Medulla oblongata (tissue), 1 donor: ENCODE measurements at regions not wholly inside any gene's neighbourhood (a gene's known extent, or its start where the extent isn't known, plus 50 kb on each side); places are given as distances from the start of the nearest gene placed in this dataset.
"Not testable (repeated sequence)": the region's sequence is repeated elsewhere in the genome, so short reads cannot be mapped to it uniquely, and the experiment has no call there.

Source experiments
- DNase-seq: peaks from one replicate; pipeline ENCODE4 v3.0.0-alpha.2; 2015; ENCODE audit errors: extremely low spot score

- not testable (repeated sequence) for DNase-seq
Measured at GRCh38 chr2:90292451-90292850, 1601.0 kb downstream of the RPIA start.

- not testable (repeated sequence) for DNase-seq
Measured at GRCh38 chr2:90293224-90293623, 1601.8 kb downstream of the RPIA start.

- DNase-seq = not testable (repeated sequence)
Measured at GRCh38 chr2:90293806-90294205, 1602.3 kb downstream of the RPIA start.

DNA sequence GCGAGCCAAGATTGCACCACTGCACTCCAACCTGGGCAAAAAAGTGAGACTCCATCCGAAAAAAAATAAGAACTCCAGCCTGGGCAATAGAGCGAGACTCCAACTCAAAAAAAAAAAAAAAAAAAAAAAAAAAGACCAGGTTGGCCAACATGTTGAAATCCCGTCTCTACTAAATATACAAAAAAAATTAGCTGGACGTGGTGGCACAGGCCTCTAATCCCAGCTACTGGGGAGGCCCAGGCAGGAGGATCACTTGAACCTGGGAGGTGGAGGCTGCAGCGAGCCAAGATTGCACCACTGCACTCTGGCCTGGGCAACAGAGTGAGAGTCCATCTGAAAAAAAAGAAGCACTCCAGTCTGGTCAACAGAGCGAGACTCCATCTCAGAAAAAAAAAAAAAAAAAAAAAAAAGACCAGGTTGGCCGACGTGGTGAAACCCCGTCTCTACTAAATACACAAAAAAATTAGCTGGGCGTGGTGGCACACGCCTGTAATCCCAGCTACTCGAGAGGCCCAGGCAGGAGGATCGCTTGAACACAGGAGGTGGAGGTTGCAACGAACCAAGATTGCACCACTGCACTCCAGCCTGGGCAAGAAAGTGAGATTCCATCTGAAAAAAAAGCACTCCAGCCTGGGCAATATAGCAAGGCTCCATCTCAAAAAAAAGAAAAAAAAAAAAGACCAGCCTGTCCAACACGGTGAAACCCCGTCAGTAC is 1603.7 kb downstream of the RPIA start:
- not testable (repeated sequence) for DNase-seq

DNA sequence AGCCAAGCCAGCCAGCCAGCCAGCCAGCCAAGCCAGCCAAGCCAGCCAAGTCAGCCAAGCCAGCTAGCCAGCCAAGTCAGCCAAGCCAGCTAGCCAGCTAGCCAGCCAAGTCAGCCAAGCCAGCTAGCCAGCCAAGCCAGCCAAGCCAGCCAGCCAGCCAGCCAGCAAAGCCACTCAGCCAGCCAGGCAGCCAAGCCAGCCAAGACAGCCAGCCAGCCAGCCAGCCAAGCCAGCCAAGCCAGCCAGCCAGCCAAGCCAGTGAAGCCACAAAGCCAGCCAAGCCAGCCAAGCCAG is 1605.0 kb downstream of the RPIA start:
- DNase-seq = not testable (repeated sequence)

DNA sequence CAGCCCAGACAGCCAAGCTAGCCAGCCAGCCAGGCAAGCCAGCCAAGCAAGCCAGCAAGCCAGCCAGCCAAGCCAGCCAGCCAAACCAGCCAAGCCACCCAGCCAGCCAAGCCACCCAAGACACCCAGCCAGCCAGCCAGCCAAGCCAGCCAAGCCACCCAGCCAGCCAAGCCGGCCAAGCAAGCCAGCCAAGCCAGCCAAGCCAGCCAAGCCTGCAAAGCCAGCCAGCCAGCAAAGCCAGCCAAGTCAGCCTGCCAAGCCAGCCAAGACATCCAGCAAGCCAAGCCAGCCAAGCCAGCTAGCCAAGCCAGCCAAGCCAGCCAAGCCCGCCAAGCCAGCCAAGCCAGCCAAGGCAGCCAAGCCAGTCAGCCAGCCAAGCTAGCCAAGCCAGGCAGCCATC is 1606.2 kb downstream of the RPIA start:
- DNase-seq = not testable (repeated sequence)

DNA sequence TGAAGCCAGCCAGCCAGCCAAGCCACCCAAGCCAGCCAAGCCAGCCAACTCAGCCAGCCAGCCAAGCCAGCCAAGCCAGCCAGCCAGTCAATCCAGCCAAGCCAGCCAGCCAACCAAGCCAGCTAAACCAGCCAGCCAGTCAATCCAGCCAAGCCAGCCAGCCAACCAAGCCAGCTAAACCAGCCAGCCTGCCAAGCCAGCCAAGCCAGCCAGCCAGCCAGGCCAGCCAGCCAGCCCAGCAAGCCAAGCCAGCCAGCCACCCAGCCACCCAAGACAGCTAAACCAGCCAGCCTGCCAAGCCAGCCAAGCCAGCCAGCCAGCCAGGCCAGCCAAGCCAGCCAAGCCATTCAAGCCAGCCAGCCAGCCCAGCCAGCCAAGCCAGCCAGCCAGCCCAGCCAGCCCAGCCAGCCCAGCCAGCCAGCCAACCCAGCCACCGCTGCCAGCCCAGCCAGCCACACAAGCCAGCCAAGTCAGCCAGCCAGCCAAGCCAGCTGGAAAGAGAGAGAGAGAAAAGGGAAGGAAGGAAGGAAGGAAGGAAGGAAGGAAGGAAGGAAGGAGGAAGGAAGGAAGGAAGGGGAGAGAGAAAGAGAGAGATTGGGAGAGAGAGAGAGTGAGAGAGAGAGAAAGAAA is 1606.8 kb downstream of the RPIA start:
- DNase-seq = not testable (repeated sequence)

GRCh38 chr2:90298983-90299382 is 1607.5 kb downstream of the RPIA start:
- not testable (repeated sequence) for DNase-seq

GRCh38 chr2:90322982-90323381 is 1631.5 kb downstream of the RPIA start:
- not testable (repeated sequence) for DNase-seq

DNA sequence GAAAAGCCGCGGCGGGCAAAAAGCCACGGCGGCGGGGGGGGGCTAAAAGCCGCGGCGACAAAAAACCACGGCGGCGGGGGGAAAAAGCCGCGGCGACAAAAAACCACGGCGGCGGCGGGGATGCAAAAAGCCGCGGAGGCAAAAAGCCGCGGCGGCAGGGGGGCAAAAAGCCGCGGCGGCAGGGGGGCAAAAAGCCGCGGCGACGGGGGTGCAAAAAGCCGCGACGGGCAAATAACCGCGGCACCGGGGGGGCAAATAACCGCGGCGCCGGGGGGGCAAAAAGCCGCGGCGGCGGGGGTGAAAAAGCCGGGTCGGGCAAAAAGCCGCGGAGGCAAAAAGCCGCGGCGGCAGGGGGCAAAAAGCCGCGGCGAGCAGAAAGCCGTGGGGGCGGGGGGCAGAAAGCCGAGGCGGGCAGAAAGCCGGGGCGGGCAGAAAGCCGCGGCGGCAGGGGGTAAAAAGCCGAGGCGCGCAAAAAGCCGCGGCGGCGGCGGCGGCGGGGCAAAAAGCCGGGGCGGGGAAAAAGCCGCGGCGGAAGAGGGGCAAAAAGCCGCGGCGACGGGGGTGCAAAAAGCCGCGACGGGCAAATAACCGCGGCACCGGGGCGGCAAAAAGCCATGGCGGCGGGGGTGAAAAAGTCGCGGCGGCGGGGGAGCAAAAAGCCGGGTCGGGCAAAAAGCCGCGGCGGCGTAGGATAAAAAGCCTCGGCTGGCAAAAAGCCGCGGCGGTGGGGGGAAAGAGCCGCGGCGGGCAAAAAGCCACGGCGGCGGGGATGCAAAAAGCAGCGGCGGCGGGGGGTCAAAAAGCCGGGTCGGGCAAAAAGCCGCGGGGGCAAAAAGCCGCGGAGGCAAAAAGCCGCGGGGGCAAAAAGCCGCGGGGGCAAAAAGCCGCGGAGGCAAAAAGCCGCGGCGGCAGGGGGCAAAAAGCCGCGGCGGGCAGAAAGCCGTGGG is 1632.4 kb downstream of the RPIA start:
- DNase-seq = not testable (repeated sequence)

DNA sequence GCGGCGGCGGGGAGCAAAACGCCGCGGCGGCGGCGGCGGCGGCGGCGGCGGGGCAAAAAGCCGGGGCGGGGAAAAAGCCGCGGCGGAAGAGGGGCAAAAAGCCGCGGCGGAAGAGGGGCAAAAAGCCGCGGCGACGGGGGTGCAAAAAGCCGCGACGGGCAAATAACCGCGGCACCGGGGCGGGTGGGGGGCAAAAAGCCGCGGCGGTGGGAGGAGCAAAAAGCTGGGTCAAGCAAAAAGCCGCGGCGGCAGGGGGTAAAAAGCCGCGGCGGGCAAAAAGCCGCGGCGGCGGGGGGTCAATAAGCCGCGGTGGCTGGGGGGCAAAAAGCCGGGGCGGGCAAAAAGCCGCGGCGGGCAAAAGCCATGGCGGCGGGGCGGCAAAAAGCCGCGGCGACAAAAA is 1633.2 kb downstream of the RPIA start:
- DNase-seq = not testable (repeated sequence)

GRCh38 chr2:90325796-90326353 is 1634.4 kb downstream of the RPIA start:
- not testable (repeated sequence) for DNase-seq

DNA sequence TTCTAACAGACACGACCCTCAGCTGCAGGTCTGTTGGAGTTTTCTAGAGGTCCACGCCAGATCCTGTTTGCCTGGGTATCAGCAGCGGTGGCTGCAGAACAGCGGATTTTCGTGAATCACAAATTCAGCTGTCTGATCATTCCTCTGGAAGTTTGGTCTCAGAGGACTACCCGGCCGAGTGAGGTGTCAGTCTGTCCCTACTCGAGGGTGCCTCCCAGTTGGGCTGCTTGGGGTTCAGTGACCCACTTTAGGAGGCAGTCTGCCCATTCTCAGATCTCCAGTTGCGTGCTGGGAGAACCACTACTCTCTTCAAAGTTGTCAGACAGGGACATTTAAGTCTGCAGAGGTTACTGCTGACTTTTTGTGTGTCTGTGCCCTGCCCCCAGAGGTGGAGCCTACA is 1664.1 kb downstream of the RPIA start:
- not testable (repeated sequence) for DNase-seq

DNA sequence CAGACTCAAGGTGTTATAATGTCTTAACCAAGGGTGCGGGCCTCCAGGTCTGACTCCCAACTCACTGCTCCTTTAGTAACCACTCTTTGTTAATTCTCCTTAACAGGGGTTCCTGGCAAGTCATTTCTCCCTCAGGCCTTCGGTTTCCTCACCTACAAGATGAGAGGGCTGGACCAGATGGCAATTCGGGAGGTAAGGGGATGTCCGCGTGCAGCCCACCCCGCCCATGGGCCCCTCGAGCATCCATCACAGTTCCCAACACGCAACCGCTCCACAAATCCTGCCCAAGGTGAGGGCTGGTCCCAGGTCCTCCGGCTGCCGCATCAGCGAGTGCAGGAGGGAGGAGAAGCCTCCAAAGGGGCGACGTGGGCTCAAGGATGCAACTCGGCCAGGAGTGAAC is 1667.9 kb downstream of the RPIA start:
- DNase-seq = not testable (repeated sequence)

- DNase-seq = not testable (repeated sequence)
Measured at GRCh38 chr2:90359887-90360730, 1668.6 kb downstream of the RPIA start.

DNA sequence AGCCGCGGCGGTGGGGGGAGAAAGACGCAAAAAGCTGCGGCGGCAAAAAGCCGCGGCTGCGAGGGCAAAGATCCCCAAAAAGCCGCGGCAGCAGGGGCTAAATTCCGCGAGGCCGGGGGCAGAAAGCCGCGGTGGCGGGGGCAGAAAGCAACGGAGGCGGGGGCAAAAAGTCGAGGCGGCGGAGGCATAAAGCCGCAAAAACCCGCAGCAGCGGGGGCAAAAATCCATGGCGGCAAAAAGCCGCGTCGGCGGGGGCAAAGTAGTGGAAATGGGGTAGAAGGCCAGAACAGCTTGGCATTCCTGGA is 1669.2 kb downstream of the RPIA start:
- DNase-seq = not testable (repeated sequence)
